GM19438 (cell line): ENCODE measurements at regions not wholly inside any gene's neighbourhood (a gene's known extent, or its start where the extent isn't known, plus 50 kb on each side); places are given as distances from the start of the nearest gene placed in this dataset.

Experiments used
- ATAC-seq: cut with Tn5 transposase; IDR thresholded peaks from one replicate; pipeline ENCODE4 v1.9.1; 2021; ENCODE audit warnings: low read depth; ENCODE audit not compliant: unreplicated experiment

- no peak for ATAC-seq
Observed at GRCh38 chr2:9782197-9782719, 61.0 kb upstream of the TAF1B start.

DNA sequence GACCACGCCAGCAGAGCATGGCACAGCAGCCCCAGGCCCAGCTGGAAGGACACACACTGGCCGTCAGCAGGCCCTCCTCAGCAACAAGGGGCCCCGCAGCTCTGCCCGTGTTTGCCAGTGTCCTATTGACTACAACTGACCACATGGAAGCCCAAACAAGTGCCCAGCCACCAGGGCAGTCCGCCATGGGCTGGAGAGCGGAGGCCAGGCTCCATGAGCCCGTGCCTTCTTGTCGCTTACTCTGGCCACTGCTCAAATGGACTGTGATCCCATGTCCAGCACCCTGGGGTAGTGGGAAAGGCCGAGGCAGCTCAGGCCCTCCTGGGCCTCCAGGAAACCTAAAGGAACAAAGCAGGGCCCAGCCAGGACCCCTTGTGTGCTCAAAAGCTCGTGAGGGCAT, 53.9 kb upstream of the TAF1B start:
- ATAC-seq: no peak

- ATAC-seq: no peak
Observed at GRCh38 chr2:9790702-9791225, 52.5 kb upstream of the TAF1B start.

GRCh38 chr2:9791711-9792110, 51.6 kb upstream of the TAF1B start:
- no peak for ATAC-seq

DNA sequence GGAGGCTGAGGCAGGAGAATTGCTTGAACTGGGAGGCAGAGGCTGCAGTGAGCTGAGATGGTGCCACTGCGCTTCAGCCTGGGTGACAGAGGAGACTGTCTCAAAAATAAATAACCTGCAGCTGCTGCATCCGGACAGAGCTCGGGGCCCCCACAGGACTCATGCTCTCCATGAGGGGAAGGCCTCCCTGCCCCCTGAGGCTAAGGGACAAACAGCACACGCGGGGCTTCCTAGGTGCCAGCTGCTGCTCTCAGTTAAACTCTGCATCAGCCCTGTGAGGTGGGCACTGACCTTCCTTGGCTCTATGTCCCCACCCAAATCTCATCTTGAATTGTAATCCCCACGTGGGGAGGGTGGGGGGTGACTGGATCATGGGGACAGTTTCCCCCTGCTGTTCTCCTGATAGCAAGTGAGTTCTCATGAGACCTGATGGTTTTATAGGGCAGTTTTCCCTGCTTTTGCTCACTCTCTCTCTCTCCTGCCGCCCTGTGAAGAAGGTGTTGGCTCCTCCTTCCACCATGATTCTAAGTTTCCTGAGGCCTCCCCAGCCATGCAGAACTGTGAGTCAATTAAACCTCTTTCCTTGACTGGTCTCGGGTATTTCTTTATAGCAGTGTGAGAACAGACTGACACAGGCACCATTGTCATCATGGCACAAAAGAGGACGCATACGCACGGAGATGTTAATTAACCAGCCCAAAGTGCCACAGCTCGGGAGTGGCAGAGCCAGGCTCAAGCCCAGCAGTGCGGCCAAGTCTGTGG, 49.9 kb upstream of the TAF1B start:
- ATAC-seq: no peak
